ENCODE measurements at regions not wholly inside any gene's neighbourhood (a gene's known extent, or its start where the extent isn't known, plus 50 kb on each side); places are given as distances from the start of the nearest gene placed in this dataset.

DNA sequence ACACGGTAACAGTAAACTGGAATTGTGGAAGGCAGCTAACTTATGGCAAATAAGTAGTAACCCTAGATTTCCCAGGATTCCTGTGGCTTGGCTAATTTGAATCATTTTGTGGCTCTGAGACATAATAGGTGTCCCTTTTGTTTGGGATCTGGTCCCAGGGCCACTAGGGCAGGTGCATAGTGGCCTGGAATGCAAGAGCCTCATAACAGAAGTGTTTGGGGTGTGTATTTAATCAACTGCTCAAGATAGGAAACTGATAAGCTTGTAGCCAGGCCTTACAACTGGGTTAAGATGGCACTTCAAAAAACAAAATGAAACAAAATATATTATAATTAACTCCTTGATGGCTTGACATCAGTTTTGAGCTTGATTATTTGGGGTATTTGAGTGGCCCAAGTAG is 541.8 kb downstream of the ETV1 start:
- TF ChIP-seq CTBP1 (IDR thresholded peaks at IDR 0.05; ENCODE audit: borderline replicate concordance) (no peak), HDGF (IDR thresholded peaks at IDR 0.05; ENCODE audit: borderline replicate concordance) (no peak), FOXM1 (IDR thresholded peaks at IDR 0.05; ENCODE audit: borderline replicate concordance) (no peak), SUZ12 (IDR thresholded peaks at IDR 0.05) (no peak)

Data from HEK293T (cell line).